ENCODE measurements at regions not wholly inside any gene's neighbourhood (a gene's known extent, or its start where the extent isn't known, plus 50 kb on each side); places are given as distances from the start of the nearest gene placed in this dataset.

DNA sequence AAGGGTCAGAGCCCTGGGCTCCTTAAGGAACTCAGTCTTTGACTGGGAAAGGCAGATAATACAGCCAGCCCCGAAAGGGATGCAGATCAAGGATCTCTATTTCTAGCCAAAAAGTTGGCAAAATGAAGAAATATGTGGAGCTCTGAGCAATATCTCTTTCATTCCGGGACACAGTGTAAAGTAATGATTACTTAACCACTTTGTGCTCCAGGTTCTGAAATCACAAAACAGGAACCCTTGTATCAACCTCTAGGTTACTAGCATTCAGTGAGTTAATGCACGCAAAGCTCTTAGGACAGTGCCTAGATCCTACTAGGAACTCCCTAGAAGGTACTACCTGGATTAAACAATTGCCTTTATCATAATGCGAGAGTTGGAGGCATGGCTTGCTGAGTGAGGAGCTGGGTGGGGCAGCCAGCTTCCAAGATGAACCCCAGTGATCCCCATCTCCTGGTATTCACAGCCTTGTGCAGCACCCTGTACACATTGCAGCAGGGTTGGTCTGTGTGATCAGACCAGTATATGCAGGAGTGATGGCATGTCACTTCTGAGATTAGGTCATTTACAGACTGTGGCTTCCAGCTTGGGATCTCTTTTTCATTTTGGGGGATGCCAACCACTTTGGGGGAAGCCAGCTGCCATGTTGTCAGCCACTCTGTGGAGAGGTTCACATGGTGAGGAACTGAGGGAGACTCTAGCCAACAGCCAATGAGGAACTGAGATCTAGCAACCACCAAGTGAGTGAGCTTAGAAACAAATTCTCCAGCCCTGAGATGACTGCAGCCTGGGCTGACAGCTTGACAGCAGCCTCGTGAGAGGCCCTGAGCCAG, 103.1 kb upstream of the SLC44A1 start:
- H2AFZ ChIP-seq = no peak overlapping the region
- H3K4me3 ChIP-seq = no peak overlapping the region
- H3K4me1 ChIP-seq (ENCODE audit: insufficient read depth) = peaks cover 7% of the 10 kb centered on the region
- DNase-seq (ENCODE audit: low spot score) = no peak
- H3K9me2 ChIP-seq (replicated peaks; ENCODE audit: insufficient read depth) = no peaks in the 10 kb centered on the region
- H3K36me3 ChIP-seq (replicated peaks; ENCODE audit: insufficient read depth, low read depth) = no peaks in the 10 kb centered on the region
- no peaks in the 10 kb centered on the region for H4K20me1 ChIP-seq (ENCODE audit: insufficient read depth, poor library complexity, severe bottlenecking)
- H3K9me3 ChIP-seq (ENCODE audit: low read depth) = no peaks in the 10 kb centered on the region
- no peaks in the 10 kb centered on the region for H3K79me2 ChIP-seq
- no peaks in the 10 kb centered on the region for H3K27me3 ChIP-seq
- WGBS (ENCODE audit: low lambda C conversion rate, missing lambda C conversion rate) = 81% methylated on average over 5 of the region's 5 CpGs
- no peak overlapping the region for H3K27ac ChIP-seq
- no peak for TF ChIP-seq EZH2 (IDR thresholded peaks at IDR 0.05; ENCODE audit: borderline replicate concordance)
- TF ChIP-seq, protein P1, sequence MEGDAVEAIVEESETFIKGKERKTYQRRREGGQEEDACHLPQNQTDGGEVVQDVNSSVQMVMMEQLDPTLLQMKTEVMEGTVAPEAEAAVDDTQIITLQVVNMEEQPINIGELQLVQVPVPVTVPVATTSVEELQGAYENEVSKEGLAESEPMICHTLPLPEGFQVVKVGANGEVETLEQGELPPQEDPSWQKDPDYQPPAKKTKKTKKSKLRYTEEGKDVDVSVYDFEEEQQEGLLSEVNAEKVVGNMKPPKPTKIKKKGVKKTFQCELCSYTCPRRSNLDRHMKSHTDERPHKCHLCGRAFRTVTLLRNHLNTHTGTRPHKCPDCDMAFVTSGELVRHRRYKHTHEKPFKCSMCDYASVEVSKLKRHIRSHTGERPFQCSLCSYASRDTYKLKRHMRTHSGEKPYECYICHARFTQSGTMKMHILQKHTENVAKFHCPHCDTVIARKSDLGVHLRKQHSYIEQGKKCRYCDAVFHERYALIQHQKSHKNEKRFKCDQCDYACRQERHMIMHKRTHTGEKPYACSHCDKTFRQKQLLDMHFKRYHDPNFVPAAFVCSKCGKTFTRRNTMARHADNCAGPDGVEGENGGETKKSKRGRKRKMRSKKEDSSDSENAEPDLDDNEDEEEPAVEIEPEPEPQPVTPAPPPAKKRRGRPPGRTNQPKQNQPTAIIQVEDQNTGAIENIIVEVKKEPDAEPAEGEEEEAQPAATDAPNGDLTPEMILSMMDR (IDR thresholded peaks at IDR 0.05; ENCODE audit: poor library complexity) = no peak
- TF ChIP-seq EZH2phosphoT487 (IDR thresholded peaks at IDR 0.05; ENCODE audit: low read depth, severe bottlenecking, unreplicated experiment) = no peak
- H3K4me2 ChIP-seq = no peak overlapping the region

DNA sequence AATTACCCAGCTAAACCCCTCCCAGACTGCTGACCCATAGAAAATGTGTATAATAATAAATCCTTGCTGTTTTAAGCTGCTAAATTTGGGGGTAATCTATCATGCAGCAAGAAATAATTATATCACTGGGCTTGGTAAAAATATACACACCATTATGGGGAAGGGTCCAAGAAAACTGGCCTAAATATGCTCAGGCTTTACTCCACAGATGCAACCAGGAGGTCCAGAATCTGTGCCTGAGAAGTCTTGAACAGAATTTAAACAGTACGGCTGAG, 102.5 kb upstream of the SLC44A1 start:
- TF ChIP-seq EZH2phosphoT487 (IDR thresholded peaks at IDR 0.05; ENCODE audit: low read depth, severe bottlenecking, unreplicated experiment) (no peak), EZH2 (IDR thresholded peaks at IDR 0.05; ENCODE audit: borderline replicate concordance) (no peak)
- TF ChIP-seq, protein P1 (IDR thresholded peaks at IDR 0.05; ENCODE audit: poor library complexity) = no peak
- no peak overlapping the region for H3K4me3 ChIP-seq
- DNase-seq (ENCODE audit: low spot score) = no peak
- no peak overlapping the region for H3K27ac ChIP-seq
- H3K9me2 ChIP-seq (replicated peaks; ENCODE audit: insufficient read depth) = no peaks in the 10 kb centered on the region
- no peaks in the 10 kb centered on the region for H3K9me3 ChIP-seq (ENCODE audit: low read depth)
- H3K4me2 ChIP-seq = no peak overlapping the region
- H3K27me3 ChIP-seq = no peaks in the 10 kb centered on the region
- no peaks in the 10 kb centered on the region for H4K20me1 ChIP-seq (ENCODE audit: insufficient read depth, poor library complexity, severe bottlenecking)
- peaks cover 7% of the 10 kb centered on the region for H3K4me1 ChIP-seq (ENCODE audit: insufficient read depth)
- no peaks in the 10 kb centered on the region for H3K36me3 ChIP-seq (replicated peaks; ENCODE audit: insufficient read depth, low read depth)
- no peak overlapping the region for H2AFZ ChIP-seq
- 90% methylated on average over 1 of the region's 1 CpG for WGBS (ENCODE audit: low lambda C conversion rate, missing lambda C conversion rate)
- no peaks in the 10 kb centered on the region for H3K79me2 ChIP-seq

DNA sequence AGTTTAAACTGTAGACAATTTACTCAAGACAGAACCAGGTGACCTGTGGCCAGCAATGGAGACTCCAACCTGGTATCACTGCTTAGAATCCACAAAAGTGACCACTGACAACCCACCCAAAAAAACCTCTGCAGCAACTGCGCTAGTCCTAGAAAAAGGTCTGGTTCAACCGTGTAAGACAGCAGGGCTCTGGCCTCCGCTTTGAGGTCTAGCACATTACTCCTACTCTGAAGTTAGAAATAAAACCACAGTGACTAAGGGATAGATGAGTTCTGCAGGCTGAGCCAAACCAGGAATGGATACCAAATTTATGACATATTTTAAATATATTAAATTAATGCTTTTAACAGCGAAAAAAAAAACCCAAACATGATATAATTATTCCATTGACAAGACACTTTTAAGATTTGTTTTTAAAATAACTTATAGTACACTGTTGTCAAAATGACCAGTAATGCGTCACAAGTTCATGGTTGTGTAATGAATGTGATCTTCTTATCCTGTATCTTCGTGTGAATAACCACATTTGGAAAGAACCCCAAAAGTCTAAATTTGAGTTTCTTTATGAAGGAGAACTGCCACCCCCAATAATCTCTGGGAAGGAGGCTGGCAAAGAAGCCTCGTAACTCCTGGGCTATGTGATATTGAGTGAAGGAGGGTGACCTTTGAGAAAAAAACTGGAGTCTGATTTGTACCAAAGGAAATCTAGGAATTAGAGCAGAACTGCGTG, 101.9 kb upstream of the SLC44A1 start:
- Histone ChIP-seq H3K9me3 (ENCODE audit: low read depth) (no peaks in the 10 kb centered on the region), H2AFZ (no peak overlapping the region), H3K9me2 (replicated peaks; ENCODE audit: insufficient read depth) (no peaks in the 10 kb centered on the region), H4K20me1 (ENCODE audit: insufficient read depth, poor library complexity, severe bottlenecking) (no peaks in the 10 kb centered on the region), H3K27ac (no peak overlapping the region), H3K27me3 (no peaks in the 10 kb centered on the region), H3K36me3 (replicated peaks; ENCODE audit: insufficient read depth, low read depth) (no peaks in the 10 kb centered on the region), H3K4me1 (ENCODE audit: insufficient read depth) (peaks cover 7% of the 10 kb centered on the region), H3K79me2 (no peaks in the 10 kb centered on the region), H3K4me3 (no peak overlapping the region), H3K4me2 (no peak overlapping the region)
- no peak for TF ChIP-seq EZH2 (IDR thresholded peaks at IDR 0.05; ENCODE audit: borderline replicate concordance)
- TF ChIP-seq, protein P1 (IDR thresholded peaks at IDR 0.05; ENCODE audit: poor library complexity) = no peak
- TF ChIP-seq EZH2phosphoT487 (IDR thresholded peaks at IDR 0.05; ENCODE audit: low read depth, severe bottlenecking, unreplicated experiment) = no peak
- 93% methylated on average over 8 of the region's 8 CpGs for WGBS (ENCODE audit: low lambda C conversion rate, missing lambda C conversion rate)
- no peak for DNase-seq (ENCODE audit: low spot score)
